ENCODE measurements at regions not wholly inside any gene's neighbourhood (a gene's known extent, or its start where the extent isn't known, plus 50 kb on each side); places are given as distances from the start of the nearest gene placed in this dataset.
"Not testable (repeated sequence)": the region's sequence is repeated elsewhere in the genome, so short reads cannot be mapped to it uniquely, and the experiment has no call there.

DNA sequence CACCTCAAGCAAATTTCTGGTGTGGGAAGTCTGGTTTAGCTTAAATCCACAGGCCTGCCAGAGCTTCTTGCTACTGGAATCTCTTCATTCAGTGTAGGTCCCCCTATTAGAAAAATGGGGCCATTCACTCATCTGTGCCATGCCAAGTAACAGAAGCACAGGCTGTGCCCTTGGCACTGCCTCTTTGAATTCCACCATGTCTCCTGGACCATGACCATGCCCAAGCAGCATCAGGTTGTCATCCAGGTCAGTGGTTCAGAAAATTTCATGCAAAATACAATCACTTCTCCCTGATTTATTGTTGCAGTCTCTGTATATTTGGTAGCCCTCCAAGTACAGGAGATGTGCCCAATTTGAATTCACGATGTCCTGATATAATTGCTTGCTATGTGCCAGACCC lies 602.1 kb upstream of the ZNF385D start:
- in situ Hi-C loops (cut with HindIII; ENCODE audit: low sequenced_read_pairs) = no loop called here

DNA sequence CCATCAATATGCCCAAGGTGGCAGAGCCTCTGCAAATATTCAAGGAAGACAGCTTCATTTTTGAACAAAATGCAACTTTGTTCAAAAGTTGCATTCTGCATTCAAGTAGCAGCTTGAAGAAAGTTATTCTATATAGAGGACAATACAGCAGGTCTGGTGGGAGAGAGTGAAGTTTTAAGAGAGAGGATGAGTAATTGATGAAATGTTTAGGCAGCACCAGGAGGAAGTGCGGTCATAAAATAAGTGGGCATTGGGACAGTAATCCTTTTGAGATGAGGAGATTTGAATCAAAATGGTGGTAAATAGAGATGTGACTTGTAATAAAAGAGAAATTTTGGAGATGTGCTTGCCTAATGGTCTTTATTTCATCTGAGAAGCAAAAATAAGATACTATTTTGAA lies 607.3 kb upstream of the ZNF385D start:
- in situ Hi-C loops (cut with HindIII; ENCODE audit: low sequenced_read_pairs) = no loop called here
- no peak for DNase-seq (ENCODE audit: low spot score)

More for the DNA sequence above, 602.1 kb upstream of the ZNF385D start:
- DNase-seq (ENCODE audit: low spot score) = peak; percentile 100

GRCh38 chr3:22360164-22360563 lies 609.2 kb upstream of the ZNF385D start:
- DNase-seq (ENCODE audit: low spot score) = no peak
- in situ Hi-C loops (cut with HindIII; ENCODE audit: low sequenced_read_pairs) = no loop called here

DNA sequence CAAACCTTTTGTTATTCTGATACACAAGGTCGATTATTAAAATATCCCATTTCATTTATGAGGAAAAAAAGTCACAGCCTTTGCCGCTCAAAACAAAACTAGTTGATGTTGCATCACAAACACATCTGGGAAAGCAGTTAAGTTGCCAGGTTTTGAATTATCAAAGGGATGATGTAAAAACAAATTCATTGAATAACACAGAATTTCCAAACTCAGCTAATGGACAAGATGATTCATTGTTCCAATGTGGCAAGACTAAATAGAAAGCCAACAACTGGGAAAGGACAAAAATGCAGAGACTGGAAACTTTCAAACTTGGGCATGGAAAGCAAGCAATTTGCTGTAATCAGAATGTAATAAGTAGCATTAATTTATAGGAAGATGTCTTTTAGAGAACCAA lies 610.0 kb upstream of the ZNF385D start:
- DNase-seq (ENCODE audit: low spot score) = no peak
- in situ Hi-C loops (cut with HindIII; ENCODE audit: low sequenced_read_pairs) = no loop called here

DNA sequence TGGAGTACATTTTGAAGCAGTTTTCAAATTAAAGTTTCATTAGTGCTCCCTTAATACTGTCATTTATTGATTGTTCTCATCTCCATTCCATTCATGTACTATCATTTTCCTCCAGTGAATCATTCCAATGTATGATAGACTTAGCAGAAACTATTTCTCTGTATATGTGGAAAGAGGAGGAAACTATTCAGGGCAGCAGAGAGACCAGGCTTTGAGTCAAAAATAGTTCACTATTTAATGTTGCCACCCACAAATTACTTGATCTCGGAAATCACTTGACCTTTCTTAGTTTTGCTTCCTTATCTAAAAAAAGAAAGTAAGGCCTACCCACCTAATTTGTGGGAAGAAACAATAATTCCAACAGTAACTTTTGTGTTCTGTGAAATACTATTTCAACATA lies 610.5 kb upstream of the ZNF385D start:
- DNase-seq (ENCODE audit: low spot score) = no peak
- in situ Hi-C loops (cut with HindIII; ENCODE audit: low sequenced_read_pairs) = no loop called here

DNA sequence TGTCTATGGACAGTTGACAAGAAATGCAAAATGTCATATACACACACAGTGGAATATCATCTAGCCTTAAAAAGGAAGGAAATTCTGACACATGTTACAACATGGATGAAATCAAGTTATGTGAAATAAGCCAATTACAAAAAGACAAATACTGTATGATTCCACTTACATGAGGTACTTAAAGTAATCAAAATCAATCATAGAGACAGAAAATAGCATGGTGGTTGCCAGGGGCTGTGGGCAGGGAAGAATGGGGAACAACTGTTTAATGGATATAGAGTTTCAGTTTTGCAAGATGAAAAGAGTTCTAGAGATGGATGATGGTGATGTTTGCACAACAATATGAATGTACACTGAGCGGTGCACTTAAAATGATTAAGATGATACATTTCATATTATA lies 613.8 kb upstream of the ZNF385D start:
- no peak for DNase-seq (ENCODE audit: low spot score)
- in situ Hi-C loops (cut with HindIII; ENCODE audit: low sequenced_read_pairs) = no loop called here

DNA sequence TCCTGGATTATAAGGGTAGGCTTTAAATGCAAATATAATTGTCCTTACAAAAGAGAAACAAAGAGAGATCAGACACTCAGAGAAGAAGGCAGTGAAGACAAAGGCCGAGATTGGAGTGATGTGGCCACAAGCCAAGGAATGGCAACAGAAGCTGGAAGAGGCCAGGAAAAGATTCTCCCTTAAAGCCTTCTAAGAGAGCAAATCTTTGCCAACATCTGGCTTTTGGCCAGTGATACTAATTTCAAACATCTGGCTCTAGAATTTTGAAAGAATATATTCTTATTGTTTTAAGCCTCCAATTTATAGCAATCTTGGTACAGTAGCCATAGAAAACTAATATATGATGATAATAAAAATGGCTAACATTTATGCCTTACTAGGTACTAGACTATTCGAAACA lies 615.8 kb upstream of the ZNF385D start:
- in situ Hi-C loops (cut with HindIII; ENCODE audit: low sequenced_read_pairs) = no loop called here
- DNase-seq (ENCODE audit: low spot score) = no peak

GRCh38 chr3:22371036-22371435 lies 620.0 kb upstream of the ZNF385D start:
- in situ Hi-C loops (cut with HindIII; ENCODE audit: low sequenced_read_pairs) = no loop called here
- peak; percentile 88 for DNase-seq (ENCODE audit: low spot score)

GRCh38 chr3:22371607-22372291 lies 620.7 kb upstream of the ZNF385D start:
- in situ Hi-C loops (cut with HindIII; ENCODE audit: low sequenced_read_pairs) = no loop called here
- DNase-seq (ENCODE audit: low spot score) = peak; percentile 71

- in situ Hi-C loops (cut with HindIII; ENCODE audit: low sequenced_read_pairs) = no loop called here
- DNase-seq (ENCODE audit: low spot score) = peak; percentile 75
Measured at GRCh38 chr3:22372292-22373062, 621.5 kb upstream of the ZNF385D start.

DNA sequence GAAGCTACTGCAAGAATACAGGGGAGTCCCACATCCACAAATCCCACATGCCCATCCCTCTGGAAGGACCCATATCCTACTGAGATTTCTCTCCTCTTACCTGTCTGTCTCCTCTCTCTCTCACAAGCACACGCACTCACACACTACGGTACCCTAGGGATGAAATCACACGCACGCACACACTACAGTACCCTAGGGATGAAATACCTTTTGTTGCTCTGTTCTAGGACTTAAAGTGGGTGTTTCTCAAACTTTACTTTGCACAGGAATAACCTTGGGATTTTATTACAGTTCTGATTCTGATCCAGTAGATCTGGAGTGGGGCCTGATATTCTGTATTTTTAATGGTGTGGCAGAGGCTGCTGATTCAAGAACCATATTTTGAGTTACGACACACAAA lies 622.2 kb upstream of the ZNF385D start:
- peak; percentile 70 for DNase-seq (ENCODE audit: low spot score)
- in situ Hi-C loops (cut with HindIII; ENCODE audit: low sequenced_read_pairs) = no loop called here

- peak; percentile 71 for DNase-seq (ENCODE audit: low spot score)
- in situ Hi-C loops (cut with HindIII; ENCODE audit: low sequenced_read_pairs) = no loop called here
Measured at GRCh38 chr3:22373827-22374226, 622.8 kb upstream of the ZNF385D start.

- no peak for DNase-seq (ENCODE audit: low spot score)
- in situ Hi-C loops (cut with HindIII; ENCODE audit: low sequenced_read_pairs) = no loop called here
Measured at GRCh38 chr3:22377421-22377820, 626.4 kb upstream of the ZNF385D start.

- DNase-seq (ENCODE audit: low spot score) = peak; percentile 61
- in situ Hi-C loops (cut with HindIII; ENCODE audit: low sequenced_read_pairs) = no loop called here
Measured at GRCh38 chr3:22378869-22379268, 627.9 kb upstream of the ZNF385D start.

- DNase-seq (ENCODE audit: low spot score) = no peak
- in situ Hi-C loops (cut with HindIII; ENCODE audit: low sequenced_read_pairs) = no loop called here
Measured at GRCh38 chr3:22380253-22380652, 629.2 kb upstream of the ZNF385D start.

DNA sequence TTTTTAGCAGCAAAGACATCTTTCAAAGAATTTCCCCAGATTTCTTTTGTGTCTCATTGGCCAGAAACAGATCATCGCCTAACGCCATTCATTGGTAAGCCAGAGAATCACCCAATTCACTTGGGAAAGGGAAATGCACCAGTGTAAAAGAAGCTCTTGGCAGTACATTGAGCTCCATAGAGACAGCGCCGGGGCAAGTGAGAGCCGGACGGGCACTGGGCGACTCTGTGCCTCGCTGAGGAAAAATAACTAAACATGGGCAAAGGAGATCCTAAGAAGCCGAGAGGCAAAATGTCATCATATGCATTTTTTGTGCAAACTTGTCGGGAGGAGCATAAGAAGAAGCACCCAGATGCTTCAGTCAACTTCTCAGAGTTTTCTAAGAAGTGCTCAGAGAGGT lies 630.6 kb upstream of the ZNF385D start:
- in situ Hi-C loops (cut with HindIII; ENCODE audit: low sequenced_read_pairs); DNase-seq (ENCODE audit: low spot score): not testable (repeated sequence)

DNA sequence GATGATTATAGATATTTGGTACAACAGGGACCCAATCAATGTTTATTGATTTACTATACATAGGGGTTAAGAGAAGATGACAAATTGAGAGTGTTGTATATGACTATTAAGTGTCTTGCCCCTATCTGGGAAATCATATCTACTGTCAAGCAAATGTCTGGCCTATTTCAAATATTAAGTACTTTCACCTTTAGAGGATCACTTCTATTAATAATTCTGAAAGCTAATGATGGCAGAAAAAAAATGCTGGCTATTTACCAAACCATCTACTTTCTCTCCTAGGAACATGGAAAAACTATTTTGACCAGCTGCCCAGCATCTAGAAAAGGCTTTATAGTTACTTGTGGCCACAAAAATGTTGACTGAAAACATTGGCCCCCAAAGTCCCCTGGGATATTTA lies 632.3 kb upstream of the ZNF385D start:
- in situ Hi-C loops (cut with HindIII; ENCODE audit: low sequenced_read_pairs) = no loop called here
- DNase-seq (ENCODE audit: low spot score) = no peak

GRCh38 chr3:22386107-22386506 lies 635.1 kb upstream of the ZNF385D start:
- no peak for DNase-seq (ENCODE audit: low spot score)
- in situ Hi-C loops (cut with HindIII; ENCODE audit: low sequenced_read_pairs) = no loop called here

DNA sequence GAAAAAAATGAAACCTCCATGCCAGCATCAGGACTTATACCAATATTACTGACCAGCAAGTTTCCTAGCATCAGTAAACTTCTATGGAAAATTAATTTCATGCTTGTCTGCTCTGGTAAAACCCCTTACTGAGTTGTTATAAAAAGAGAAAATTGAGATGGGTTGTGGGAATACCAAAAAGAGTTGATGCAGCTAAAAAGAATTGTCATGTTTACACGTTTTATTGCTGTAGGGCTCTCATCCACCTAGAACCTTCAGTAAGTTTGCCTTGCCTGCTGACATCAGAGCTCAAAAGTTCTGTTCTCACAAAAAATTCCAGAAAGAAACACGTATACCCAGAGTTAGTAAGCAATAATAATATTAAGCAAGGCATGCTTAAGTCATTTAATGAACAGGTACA lies 641.3 kb upstream of the ZNF385D start:
- in situ Hi-C loops (cut with HindIII; ENCODE audit: low sequenced_read_pairs) = no loop called here
- DNase-seq (ENCODE audit: low spot score) = peak; percentile 67

DNA sequence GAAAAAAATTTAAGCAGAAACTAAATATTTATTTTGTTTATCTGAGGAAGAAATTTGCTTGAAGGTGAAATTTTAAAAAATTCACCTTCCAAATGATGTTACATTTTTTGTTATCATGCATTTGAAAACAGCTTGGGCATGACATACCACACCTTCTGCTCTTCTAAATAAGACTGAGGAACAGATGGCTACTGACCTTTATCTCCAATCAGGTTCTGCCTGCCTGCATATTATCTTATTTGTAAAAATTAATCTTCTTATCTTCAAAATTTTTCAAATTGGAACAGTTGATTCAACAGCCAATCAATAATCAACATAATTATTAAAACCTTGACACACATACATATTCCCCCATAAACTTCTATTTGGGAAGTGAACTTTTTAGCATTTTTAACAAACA lies 641.8 kb upstream of the ZNF385D start:
- in situ Hi-C loops (cut with HindIII; ENCODE audit: low sequenced_read_pairs) = no loop called here
- peak; percentile 91 for DNase-seq (ENCODE audit: low spot score)

DNA sequence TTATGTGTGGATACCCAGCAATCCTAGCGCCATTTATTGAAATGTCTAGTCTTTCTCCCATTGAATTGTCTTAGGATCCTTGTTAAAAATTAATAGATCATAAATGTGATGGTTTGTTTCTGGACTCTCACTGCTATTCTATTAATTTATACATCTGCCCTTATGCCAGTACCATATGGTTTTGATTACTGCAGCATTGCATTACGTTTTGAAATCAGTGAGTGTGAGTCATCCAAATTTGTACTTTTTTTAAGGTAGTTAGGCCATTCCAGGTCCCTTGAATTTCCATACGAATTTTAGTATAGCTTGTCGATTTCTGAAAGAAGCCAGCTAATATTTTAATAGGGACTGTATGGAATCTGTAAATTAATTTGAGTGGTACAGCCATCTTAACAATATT lies 648.6 kb upstream of the ZNF385D start:
- DNase-seq (ENCODE audit: low spot score) = no peak
- in situ Hi-C loops (cut with HindIII; ENCODE audit: low sequenced_read_pairs) = no loop called here
